ENCODE measurements at regions not wholly inside any gene's neighbourhood (a gene's known extent, or its start where the extent isn't known, plus 50 kb on each side); places are given as distances from the start of the nearest gene placed in this dataset.

DNA sequence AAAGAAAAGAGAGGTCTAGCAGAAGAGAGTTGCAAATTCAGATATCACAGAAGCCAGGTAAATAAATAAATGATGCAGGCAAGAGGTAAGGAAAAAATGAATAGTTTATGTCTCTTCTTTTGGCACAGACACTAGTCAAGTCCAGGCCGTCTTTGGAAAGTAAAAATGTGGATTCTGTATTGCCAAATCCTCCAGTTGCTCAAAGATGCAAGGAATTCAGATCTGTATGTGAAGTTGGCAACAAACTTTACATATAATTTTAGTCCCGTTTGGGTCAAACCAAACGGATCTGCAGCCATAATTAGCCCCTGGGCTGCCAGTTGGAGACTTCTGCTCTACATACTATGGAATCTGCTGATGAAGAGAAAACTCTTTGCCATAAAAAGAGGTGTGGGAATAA lies 200.5 kb upstream of the RND3 start:
- DNase-seq (ENCODE audit: low read depth): no peak
- TF ChIP-seq, protein P1, sequence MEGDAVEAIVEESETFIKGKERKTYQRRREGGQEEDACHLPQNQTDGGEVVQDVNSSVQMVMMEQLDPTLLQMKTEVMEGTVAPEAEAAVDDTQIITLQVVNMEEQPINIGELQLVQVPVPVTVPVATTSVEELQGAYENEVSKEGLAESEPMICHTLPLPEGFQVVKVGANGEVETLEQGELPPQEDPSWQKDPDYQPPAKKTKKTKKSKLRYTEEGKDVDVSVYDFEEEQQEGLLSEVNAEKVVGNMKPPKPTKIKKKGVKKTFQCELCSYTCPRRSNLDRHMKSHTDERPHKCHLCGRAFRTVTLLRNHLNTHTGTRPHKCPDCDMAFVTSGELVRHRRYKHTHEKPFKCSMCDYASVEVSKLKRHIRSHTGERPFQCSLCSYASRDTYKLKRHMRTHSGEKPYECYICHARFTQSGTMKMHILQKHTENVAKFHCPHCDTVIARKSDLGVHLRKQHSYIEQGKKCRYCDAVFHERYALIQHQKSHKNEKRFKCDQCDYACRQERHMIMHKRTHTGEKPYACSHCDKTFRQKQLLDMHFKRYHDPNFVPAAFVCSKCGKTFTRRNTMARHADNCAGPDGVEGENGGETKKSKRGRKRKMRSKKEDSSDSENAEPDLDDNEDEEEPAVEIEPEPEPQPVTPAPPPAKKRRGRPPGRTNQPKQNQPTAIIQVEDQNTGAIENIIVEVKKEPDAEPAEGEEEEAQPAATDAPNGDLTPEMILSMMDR (IDR thresholded peaks at IDR 0.05; ENCODE audit: low read depth, low read length, missing control alignments): no peak
- H3K4me3 ChIP-seq (ENCODE audit: low read depth, low read length): no peak overlapping the region

DNA sequence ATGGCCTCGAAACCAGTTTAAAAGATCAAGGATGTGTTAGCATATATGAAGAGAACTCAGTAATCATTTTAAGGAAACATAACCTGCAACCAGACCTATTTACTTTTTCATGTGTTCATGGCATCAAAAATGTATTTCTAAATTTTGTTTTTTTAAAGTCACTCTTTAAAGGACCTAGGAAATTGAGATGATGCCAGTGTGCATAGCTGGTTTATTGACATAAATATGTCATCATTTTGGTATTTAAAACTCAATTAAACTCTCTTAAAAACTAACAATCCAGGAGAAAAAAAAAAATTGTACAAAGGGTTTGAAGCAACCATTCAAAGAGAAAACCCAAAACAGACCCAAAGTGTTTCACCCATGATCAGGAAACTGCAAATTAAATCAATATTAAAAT lies 198.9 kb upstream of the RND3 start:
- TF ChIP-seq, protein P1 (IDR thresholded peaks at IDR 0.05; ENCODE audit: low read depth, low read length, missing control alignments): no peak
- H3K4me3 ChIP-seq (ENCODE audit: low read depth, low read length): no peak overlapping the region
- DNase-seq (ENCODE audit: low read depth): no peak

- DNase-seq (ENCODE audit: low read depth): no peak
- no peak overlapping the region for H3K4me3 ChIP-seq (ENCODE audit: low read depth, low read length)
- TF ChIP-seq, protein P1 (IDR thresholded peaks at IDR 0.05; ENCODE audit: low read depth, low read length, missing control alignments): no peak
Observed at GRCh38 chr2:150681120-150681804, 193.8 kb upstream of the RND3 start.

GRCh38 chr2:150679456-150680120 lies 192.1 kb upstream of the RND3 start:
- H3K4me3 ChIP-seq (ENCODE audit: low read depth, low read length): no peak overlapping the region
- no peak for DNase-seq (ENCODE audit: low read depth)
- TF ChIP-seq, protein P1 (IDR thresholded peaks at IDR 0.05; ENCODE audit: low read depth, low read length, missing control alignments): no peak

GRCh38 chr2:150677551-150677950 lies 190.1 kb upstream of the RND3 start:
- H3K4me3 ChIP-seq (ENCODE audit: low read depth, low read length): no peak overlapping the region
- no peak for DNase-seq (ENCODE audit: low read depth)
- TF ChIP-seq, protein P1 (IDR thresholded peaks at IDR 0.05; ENCODE audit: low read depth, low read length, missing control alignments): no peak

DNA sequence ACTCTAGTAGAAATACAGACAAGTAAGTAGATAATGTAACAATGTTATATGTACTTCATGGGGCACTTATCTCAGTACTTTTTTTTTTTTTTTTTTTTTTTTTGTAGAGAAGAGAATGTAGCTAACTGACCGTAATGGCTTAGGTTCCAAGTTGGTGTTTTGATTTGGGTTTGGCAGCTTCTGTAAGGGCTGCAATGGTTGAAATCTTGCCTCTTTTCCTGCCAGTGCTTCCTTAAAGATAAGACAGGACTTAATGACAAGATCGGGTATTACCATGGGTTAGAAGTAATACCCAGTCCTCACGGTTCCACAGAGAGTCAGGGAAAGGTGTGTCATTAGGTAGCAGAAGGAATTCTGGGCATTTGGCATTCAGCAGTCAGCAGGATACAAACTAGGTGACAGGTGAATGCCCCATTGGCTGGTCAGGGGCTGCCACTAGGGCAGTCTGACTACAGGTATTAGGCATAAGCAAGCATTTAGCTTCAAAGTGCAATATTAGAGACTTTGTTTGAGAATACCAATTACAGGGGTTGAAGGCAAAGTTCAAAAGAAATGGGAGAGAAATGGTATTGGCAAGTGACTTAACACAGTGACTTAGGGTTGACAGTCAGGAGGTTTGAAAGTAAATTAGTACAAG lies 189.4 kb upstream of the RND3 start:
- DNase-seq (ENCODE audit: low read depth): no peak
- TF ChIP-seq, protein P1 (IDR thresholded peaks at IDR 0.05; ENCODE audit: low read depth, low read length, missing control alignments): no peak
- no peak overlapping the region for H3K4me3 ChIP-seq (ENCODE audit: low read depth, low read length)

All from GM12864 (cell line).